Activated CD4-positive, alpha-beta T cell treated with anti-CD3 and anti-CD28 coated beads, Interleukin-2, amount 10 ng/mL, durations not matched to agents 7 days and 5 days (primary cell): ENCODE measurements at regions not wholly inside any gene's neighbourhood (a gene's known extent, or its start where the extent isn't known, plus 50 kb on each side); places are given as distances from the start of the nearest gene placed in this dataset.

Experiments
- CTCF ChIA-PET: fragments of 350-600 bp; sonication (Branson Sonifier 250); formaldehyde crosslinking; loops from one replicate; lab custom pipeline; 2021; ENCODE audit warnings: antibody characterized with exemption; lab: Charles Lee
- POLR2A ChIA-PET: fragments of 350-600 bp; sonication (Branson Sonifier 250); formaldehyde crosslinking; loops from one replicate; lab custom pipeline; 2021; ENCODE audit warnings: antibody characterized with exemption; lab: Charles Lee
- DNase-seq: peaks from one replicate; pipeline ENCODE4 v3.0.0-alpha.2; 2020
- H3K27ac Mint-ChIP-seq: one replicate; pipeline ENCODE4 v1.8.0; 2021; ENCODE audit warnings: mild to moderate bottlenecking, moderate library complexity, mixed read lengths
- H3K27me3 Mint-ChIP-seq: one replicate; pipeline ENCODE4 v1.8.0; 2021; ENCODE audit warnings: mixed read lengths
- H3K36me3 Mint-ChIP-seq: one replicate; pipeline ENCODE4 v1.8.0; 2021; ENCODE audit warnings: low read depth, mixed read lengths
- H3K4me1 Mint-ChIP-seq: one replicate; pipeline ENCODE4 v1.8.0; 2021; ENCODE audit warnings: mixed read lengths
- H3K4me3 Mint-ChIP-seq: one replicate; pipeline ENCODE4 v1.8.0; 2021; ENCODE audit warnings: mild to moderate bottlenecking, moderate library complexity, mixed read lengths
- H3K9me3 Mint-ChIP-seq: one replicate; pipeline ENCODE4 v1.8.0; 2021; ENCODE audit warnings: mixed read lengths

DNA sequence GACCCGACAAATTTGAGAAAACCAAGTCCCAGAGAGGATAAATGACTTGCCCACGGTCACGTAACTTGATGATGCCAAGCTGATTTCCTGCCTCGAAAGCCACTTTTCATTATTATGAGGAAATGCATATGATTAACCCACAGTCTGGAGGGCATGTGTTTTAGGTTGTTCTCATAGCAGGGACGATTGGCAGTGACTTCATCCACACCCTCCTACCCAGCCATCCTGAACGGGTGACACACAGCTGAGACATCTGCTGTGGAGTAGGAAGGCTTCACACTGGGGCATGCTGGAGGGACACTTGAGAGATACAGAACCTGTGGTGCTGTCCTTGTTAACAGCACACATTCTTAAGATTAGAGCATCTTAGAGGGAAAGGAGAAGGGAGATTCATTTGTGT, 65.4 kb upstream of the WDFY2 start:
- H3K27ac Mint-ChIP-seq, result no peak overlapping the region
- peaks cover 3% of the 10 kb centered on the region for H3K9me3 Mint-ChIP-seq
- no peak overlapping the region for H3K4me3 Mint-ChIP-seq
- H3K4me1 Mint-ChIP-seq, result peaks cover 28% of the 10 kb centered on the region
- CTCF ChIA-PET, result no interaction called here
- H3K27me3 Mint-ChIP-seq, result no peaks in the 10 kb centered on the region
- DNase-seq, result no peak
- H3K36me3 Mint-ChIP-seq, result peaks cover 2% of the 10 kb centered on the region
- POLR2A ChIA-PET, result no interaction called here

DNA sequence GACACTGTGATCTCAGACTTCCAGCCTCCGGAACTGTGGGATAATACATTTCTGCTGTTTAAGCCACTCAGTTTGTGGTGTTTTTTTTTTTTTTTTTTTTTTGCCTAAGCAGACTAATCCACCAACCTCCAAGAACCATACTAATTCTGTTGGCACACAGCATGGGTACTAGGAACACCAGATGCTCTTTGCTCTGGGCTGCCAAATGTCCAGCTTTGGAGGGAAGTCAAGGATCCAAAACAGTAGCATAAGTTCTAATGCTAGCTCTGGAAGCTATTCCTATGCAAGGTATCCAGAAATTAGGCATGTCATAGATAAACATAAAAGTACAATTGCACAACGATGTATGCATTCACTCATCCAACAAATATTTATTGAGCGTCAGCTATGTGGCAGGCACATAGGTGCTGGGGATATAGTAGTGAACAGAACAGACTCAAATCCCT, 64.5 kb upstream of the WDFY2 start:
- CTCF ChIA-PET, result interaction anchor here (1.1 to 1.2 kb wide), 2 partner anchors 14 to 18 kb away, joined by 5 to 6 read pairs; no protein-coding TSS in a partner anchor

DNA sequence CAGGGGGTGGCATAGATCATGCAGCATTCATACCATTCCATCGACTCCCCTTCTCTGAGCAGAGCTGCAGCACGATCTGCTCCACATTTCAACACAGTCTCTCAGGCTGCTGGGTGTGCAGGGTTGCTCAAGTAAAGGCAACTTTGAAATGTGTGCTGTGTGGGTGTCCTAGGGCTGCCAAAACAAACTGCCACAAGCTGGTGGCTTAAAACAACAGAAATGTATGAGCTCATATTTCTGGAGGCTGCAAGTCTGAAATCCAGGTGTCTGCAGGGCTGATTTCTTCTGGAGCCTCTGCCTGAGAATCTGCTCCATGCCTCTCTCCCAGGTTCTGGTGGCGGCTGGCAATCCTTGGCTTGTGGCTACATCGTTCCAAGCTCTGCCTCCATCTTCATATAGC, 63.7 kb upstream of the WDFY2 start:
- no peak for DNase-seq
- ChIA-PET CTCF (interaction anchor here (1.1 to 1.2 kb wide), 2 partner anchors 14 to 19 kb away, joined by 5 to 6 read pairs; no protein-coding TSS in a partner anchor), POLR2A (interaction anchor here (0.6 to 0.7 kb wide), 3 partner anchors 61 to 112 kb away, joined by 3 to 8 read pairs (median 3); partner anchors contain the start of gene INTS6)
- Mint-ChIP-seq H3K4me1 (peaks cover 28% of the 10 kb centered on the region), H3K27ac (no peak overlapping the region), H3K27me3 (no peaks in the 10 kb centered on the region), H3K4me3 (no peak overlapping the region), H3K36me3 (peaks cover 2% of the 10 kb centered on the region), H3K9me3 (peaks cover 2% of the 10 kb centered on the region)

More for the DNA sequence above, 64.5 kb upstream of the WDFY2 start:
- DNase-seq, result no peak
- Mint-ChIP-seq H3K9me3 (peaks cover 3% of the 10 kb centered on the region), H3K27ac (no peak overlapping the region), H3K27me3 (no peaks in the 10 kb centered on the region), H3K4me3 (no peak overlapping the region), H3K36me3 (peaks cover 2% of the 10 kb centered on the region), H3K4me1 (peaks cover 28% of the 10 kb centered on the region)
- POLR2A ChIA-PET, result interaction anchor here (0.6 kb wide), 1 partner anchor 62 kb away, joined by 3 read pairs; no protein-coding TSS in a partner anchor

DNA sequence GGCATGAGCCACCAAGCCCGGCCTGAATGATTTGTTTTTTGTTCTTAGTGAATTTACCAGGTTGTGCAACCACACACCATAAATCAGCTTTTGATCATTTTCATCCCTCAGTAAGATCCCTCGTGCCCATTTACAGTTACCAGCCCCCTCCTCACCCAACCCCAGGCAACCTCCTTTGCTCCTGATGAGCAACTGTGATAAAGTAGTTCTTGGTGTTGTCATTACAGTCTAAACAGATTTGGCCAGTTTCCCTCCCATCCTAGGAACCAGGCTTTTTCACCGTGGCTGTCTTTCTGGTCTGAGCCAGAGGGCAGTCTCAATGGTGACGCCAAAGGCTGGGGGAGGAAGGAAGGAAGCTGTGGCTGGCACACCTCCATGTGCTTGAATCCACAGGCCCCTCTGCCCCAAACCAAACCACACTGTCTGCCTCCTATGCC, 61.2 kb upstream of the WDFY2 start:
- Mint-ChIP-seq H3K27ac (peak overlapping the region; percentile 72), H3K4me3 (no peak overlapping the region)

DNA sequence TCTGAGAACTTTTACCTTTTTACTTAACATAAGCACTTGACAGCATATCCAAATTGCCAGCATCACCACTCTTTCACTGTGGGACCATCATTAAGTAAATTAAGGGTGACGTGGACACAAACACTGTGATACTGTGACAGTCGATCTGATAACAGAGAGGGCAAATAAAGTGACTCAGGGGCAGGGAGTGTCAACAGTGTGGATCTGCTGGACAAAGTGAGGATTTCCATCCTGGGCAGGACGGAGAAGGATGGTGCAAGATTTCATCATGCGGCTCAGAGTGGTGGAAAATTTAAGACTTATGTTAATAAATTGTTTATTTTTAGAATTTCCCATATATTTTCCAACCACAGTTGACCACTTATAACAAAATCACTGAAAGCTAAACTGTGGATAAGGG, 60.0 kb upstream of the WDFY2 start:
- H3K4me1 Mint-ChIP-seq, result peaks cover 19% of the 10 kb centered on the region
- ChIA-PET CTCF (no interaction called here), POLR2A (no interaction called here)
- H3K27ac Mint-ChIP-seq, result no peak overlapping the region
- H3K9me3 Mint-ChIP-seq, result peaks cover 2% of the 10 kb centered on the region
- peaks cover 5% of the 10 kb centered on the region for H3K36me3 Mint-ChIP-seq
- H3K4me3 Mint-ChIP-seq, result no peak overlapping the region
- DNase-seq, result no peak
- H3K27me3 Mint-ChIP-seq, result peaks cover 5% of the 10 kb centered on the region

More for the DNA sequence above, 61.2 kb upstream of the WDFY2 start:
- CTCF ChIA-PET, result interaction anchor here (1.6 kb wide), 1 partner anchor 17 kb away, joined by 4 read pairs; no protein-coding TSS in a partner anchor
- POLR2A ChIA-PET, result no interaction called here
- Mint-ChIP-seq H3K9me3 (no peaks in the 10 kb centered on the region), H3K4me1 (peaks cover 24% of the 10 kb centered on the region), H3K27me3 (no peaks in the 10 kb centered on the region), H3K36me3 (peaks cover 2% of the 10 kb centered on the region)
- peak; percentile 55 for DNase-seq

DNA sequence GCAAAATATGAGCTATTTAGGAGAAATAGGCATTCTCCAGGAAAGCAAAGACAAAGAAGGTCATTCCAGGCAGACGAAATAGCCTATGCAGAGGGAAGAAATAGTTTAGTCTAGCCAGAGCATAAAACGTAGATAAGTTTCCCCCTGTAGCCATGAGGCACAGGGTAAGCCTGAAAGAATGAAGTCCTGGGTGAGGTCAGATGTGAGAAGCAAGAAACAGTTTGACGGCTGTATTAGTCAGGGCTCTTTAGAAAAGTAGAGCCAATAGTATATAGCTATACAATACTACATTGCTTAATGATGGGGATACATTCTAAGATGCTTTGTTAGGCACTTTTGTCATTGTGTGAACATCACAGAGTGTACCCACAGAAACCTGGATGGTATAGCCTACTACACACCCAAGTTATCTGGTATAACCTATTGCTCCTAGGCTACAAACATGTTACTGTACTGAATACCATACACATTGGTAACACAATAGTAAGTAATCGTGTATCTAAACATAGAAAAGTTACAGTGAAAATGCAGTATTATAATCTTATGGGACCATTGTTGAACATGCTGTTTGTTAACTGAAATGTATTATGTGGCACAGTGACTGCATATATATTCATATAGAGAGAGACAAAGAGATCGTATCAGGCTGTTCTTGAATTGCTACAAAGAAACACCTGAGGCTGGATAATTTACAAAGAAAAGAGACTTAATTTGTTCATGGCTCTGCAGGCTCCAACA, 59.3 kb upstream of the WDFY2 start:
- POLR2A ChIA-PET, result no interaction called here

DNA sequence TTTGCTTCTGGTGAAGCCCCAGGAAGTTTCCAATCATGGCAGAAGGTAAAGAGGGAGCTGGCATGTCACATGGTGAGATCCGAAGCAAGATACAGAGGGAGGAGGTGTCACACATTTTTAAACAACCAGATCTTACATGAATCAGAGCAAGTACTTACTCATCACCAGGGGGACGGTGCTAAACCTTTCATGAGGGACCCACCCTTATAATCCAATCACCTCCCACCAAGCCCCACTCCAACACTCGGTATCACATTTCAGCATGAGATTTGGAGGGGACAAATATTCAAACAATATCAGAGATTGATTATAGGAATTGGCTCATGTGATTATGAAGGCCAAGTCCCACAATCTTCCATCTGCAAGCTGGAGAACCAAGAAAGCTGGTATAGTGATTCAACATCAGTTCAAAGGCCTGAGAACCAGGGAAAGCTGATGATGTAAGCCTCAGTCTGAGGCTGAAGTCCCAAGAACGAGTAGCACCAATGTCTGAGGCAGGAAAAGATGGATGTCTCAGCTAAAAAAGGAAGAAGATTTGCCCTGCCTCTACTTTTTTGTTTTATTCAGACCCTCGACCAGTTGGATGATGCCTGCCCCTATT, 58.6 kb upstream of the WDFY2 start:
- no peak for DNase-seq
- peaks cover 12% of the 10 kb centered on the region for H3K36me3 Mint-ChIP-seq
- peaks cover 16% of the 10 kb centered on the region for H3K4me1 Mint-ChIP-seq
- H3K4me3 Mint-ChIP-seq, result no peak overlapping the region
- ChIA-PET CTCF (interaction anchor here (0.7 to 1.5 kb wide), 2 partner anchors 9 kb away, joined by 4 read pairs; no protein-coding TSS in a partner anchor), POLR2A (no interaction called here)
- H3K9me3 Mint-ChIP-seq, result peaks cover 2% of the 10 kb centered on the region
- H3K27me3 Mint-ChIP-seq, result peaks cover 6% of the 10 kb centered on the region
- H3K27ac Mint-ChIP-seq, result no peak overlapping the region

More for the DNA sequence above, 59.3 kb upstream of the WDFY2 start:
- CTCF ChIA-PET, result interaction anchor here (0.7 to 1.5 kb wide), 2 partner anchors 9 to 10 kb away, joined by 4 read pairs; no protein-coding TSS in a partner anchor
- Mint-ChIP-seq H3K27me3 (peaks cover 6% of the 10 kb centered on the region), H3K4me3 (no peak overlapping the region), H3K36me3 (peaks cover 6% of the 10 kb centered on the region), H3K27ac (no peak overlapping the region), H3K4me1 (peaks cover 19% of the 10 kb centered on the region), H3K9me3 (peaks cover 2% of the 10 kb centered on the region)
- DNase-seq, result no peak

DNA sequence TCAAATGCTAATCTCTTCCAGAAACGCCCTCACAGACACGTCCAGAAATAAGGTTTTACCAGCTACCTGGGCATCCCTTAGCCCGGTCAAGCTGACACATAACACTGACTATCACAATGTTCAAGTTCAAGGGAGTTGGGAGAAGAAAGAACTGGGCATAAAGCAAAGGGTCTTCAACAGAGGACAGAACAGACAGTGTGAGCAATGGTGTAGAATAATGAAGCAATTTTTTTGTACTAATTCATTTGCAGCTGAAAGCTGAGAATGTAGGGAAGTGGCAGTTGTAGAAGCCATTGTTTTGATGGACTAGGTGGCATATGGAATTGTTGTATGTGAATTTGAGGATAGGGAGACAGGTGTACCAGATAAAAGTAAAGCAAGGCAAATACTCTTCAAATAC, 58.1 kb upstream of the WDFY2 start:
- ChIA-PET POLR2A (no interaction called here), CTCF (interaction anchor here (1.5 kb wide), 1 partner anchor 10 kb away, joined by 4 read pairs; no protein-coding TSS in a partner anchor)

DNA sequence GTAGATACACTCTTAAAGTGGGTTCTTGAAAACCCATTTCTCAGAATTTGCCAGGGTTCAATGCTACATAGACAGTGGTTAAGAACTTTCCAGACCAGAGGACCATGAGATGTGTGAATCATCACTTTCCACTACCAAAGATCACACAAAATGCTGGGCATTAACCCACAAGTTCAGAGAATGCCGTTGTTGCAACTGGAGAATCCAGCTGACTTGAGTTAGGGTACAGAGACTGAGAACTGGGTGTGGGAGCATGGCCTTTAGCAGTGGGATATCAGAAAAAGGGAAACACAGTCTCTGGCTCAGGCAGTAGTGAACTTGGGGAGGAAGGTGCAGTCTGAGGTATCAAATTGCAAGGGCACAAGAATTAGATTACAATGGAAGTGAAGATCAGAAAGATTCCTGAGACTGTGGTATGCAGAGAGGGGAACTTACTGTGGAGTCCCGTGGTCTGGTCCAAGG, 51.5 kb upstream of the WDFY2 start:
- ChIA-PET CTCF (interaction anchor here (0.8 kb wide), 1 partner anchor 27 kb away, joined by 4 read pairs; no protein-coding TSS in a partner anchor), POLR2A (no interaction called here)
- Mint-ChIP-seq H3K27ac (peak overlapping the region; percentile 51), H3K4me1 (peaks cover 44% of the 10 kb centered on the region), H3K4me3 (no peak overlapping the region), H3K9me3 (peaks cover 7% of the 10 kb centered on the region), H3K27me3 (peaks cover 6% of the 10 kb centered on the region), H3K36me3 (peaks cover 29% of the 10 kb centered on the region)
- no peak for DNase-seq

More for the DNA sequence above, 58.1 kb upstream of the WDFY2 start:
- no peak for DNase-seq
- H3K27ac Mint-ChIP-seq, result no peak overlapping the region
- H3K27me3 Mint-ChIP-seq, result peaks cover 6% of the 10 kb centered on the region
- H3K4me1 Mint-ChIP-seq, result peaks cover 17% of the 10 kb centered on the region
- H3K36me3 Mint-ChIP-seq, result peaks cover 18% of the 10 kb centered on the region
- H3K4me3 Mint-ChIP-seq, result no peak overlapping the region
- peaks cover 2% of the 10 kb centered on the region for H3K9me3 Mint-ChIP-seq

DNA sequence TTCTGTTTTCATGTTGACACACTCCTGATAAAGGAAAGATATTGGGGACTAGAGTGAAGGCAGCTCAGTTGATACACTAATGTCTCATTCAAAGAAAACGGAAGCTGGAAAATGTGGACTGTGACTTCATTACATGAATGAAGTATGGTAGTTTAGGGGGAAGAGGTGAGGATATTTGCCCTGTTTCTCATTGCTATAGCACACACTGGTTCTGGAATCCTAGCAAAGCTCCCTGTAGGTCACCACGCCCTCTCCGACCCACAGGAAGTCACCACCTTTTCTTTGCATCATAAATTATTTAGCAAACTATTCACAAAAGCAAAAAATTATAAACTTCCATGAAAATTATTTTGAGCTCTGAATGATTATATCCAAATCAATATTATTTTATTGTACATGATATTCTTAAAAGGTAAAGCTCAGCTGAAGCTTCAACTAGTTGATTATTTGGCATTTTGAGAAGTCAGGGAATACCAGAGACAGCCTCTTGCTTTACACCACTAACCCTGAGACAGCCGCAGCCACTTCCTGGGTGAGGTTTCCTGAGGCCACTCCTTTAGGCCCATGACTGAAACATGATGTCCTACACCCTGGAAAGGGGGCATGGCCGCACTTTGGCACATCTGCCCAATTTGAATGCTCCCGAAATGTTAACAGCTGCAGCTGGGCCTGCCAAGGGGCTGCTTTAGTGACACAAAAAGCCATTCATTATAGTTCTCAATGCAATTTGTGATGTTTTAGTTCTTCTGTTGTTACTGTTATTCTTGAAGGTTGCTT, 50.0 kb upstream of the WDFY2 start:
- peaks cover 6% of the 10 kb centered on the region for H3K9me3 Mint-ChIP-seq
- H3K27me3 Mint-ChIP-seq, result peaks cover 2% of the 10 kb centered on the region
- CTCF ChIA-PET, result interaction anchor here (1.0 to 1.6 kb wide), 5 partner anchors 9 to 51 kb away, joined by 3 to 6 read pairs (median 3); no protein-coding TSS in a partner anchor
- H3K36me3 Mint-ChIP-seq, result peaks cover 25% of the 10 kb centered on the region
- DNase-seq, result peak; percentile 63
- POLR2A ChIA-PET, result no interaction called here
- H3K4me1 Mint-ChIP-seq, result peaks cover 41% of the 10 kb centered on the region
- peak overlapping the region; percentile 81 for H3K27ac Mint-ChIP-seq
- peak overlapping the region; percentile 42 for H3K4me3 Mint-ChIP-seq
